MG63 (cell line): ENCODE measurements at regions not wholly inside any gene's neighbourhood (a gene's known extent, or its start where the extent isn't known, plus 50 kb on each side); places are given as distances from the start of the nearest gene placed in this dataset.
"Not testable (repeated sequence)": the region's sequence is repeated elsewhere in the genome, so short reads cannot be mapped to it uniquely, and the experiment has no call there.

ENCODE experiments used
- DNase-seq: peaks from one replicate; pipeline ENCODE4 v3.0.0-alpha.2; 2020
- H3K27me3 ChIP-seq: fragments of 250-450 bp; sonication (Bioruptor Pico); 2 replicates; pipeline ENCODE4 v1.5.1; 2020; ENCODE audit warnings: mild to moderate bottlenecking, moderate library complexity
- H3K36me3 ChIP-seq: fragments of 250-450 bp; sonication (Bioruptor Pico); 2 replicates; pipeline ENCODE4 v1.5.1; 2020; ENCODE audit warnings: mild to moderate bottlenecking, moderate library complexity
- H3K4me3 ChIP-seq: fragments of 250-450 bp; sonication (Bioruptor Pico); 2 replicates; pipeline ENCODE4 v1.5.1; 2020; ENCODE audit warnings: mild to moderate bottlenecking, moderate library complexity
- H3K9me3 ChIP-seq: fragments of 250-450 bp; sonication (Bioruptor Pico); 2 replicates; pipeline ENCODE4 v1.5.1; 2020; ENCODE audit warnings: mild to moderate bottlenecking, moderate library complexity

GRCh38 chr21:27902904-27903303 is 936.0 kb upstream of the ADAMTS5 start:
- not testable (repeated sequence) for H3K9me3 ChIP-seq, H3K36me3 ChIP-seq, DNase-seq, H3K27me3 ChIP-seq, H3K4me3 ChIP-seq

GRCh38 chr21:27893619-27894018 is 926.7 kb upstream of the ADAMTS5 start:
- DNase-seq: not testable (repeated sequence)

GRCh38 chr21:27891495-27891894 is 924.6 kb upstream of the ADAMTS5 start:
- H3K27me3 ChIP-seq, H3K4me3 ChIP-seq, H3K9me3 ChIP-seq, H3K36me3 ChIP-seq, DNase-seq: not testable (repeated sequence)

More at GRCh38 chr21:27893619-27894018, 926.7 kb upstream of the ADAMTS5 start:
- H3K4me3 ChIP-seq, H3K36me3 ChIP-seq, H3K9me3 ChIP-seq, H3K27me3 ChIP-seq: not testable (repeated sequence)

GRCh38 chr21:27887808-27888455 is 921.0 kb upstream of the ADAMTS5 start:
- H3K36me3 ChIP-seq, H3K4me3 ChIP-seq, H3K9me3 ChIP-seq, DNase-seq, H3K27me3 ChIP-seq: not testable (repeated sequence)

GRCh38 chr21:27885296-27885711 is 918.4 kb upstream of the ADAMTS5 start:
- Histone ChIP-seq H3K9me3 (no peaks in the 10 kb centered on the region), H3K27me3 (no peaks in the 10 kb centered on the region), H3K4me3 (no peak overlapping the region), H3K36me3 (no peaks in the 10 kb centered on the region)
- DNase-seq: no peak

- not testable (repeated sequence) for DNase-seq, H3K4me3 ChIP-seq, H3K27me3 ChIP-seq, H3K36me3 ChIP-seq, H3K9me3 ChIP-seq
These were observed 914.4 kb upstream of the ADAMTS5 start for GRCh38 chr21:27881331-27881730.

GRCh38 chr21:27872411-27872810 is 905.5 kb upstream of the ADAMTS5 start:
- DNase-seq: peak; percentile 41
- H3K4me3 ChIP-seq, H3K9me3 ChIP-seq, H3K36me3 ChIP-seq, H3K27me3 ChIP-seq: not testable (repeated sequence)

- not testable (repeated sequence) for DNase-seq, H3K27me3 ChIP-seq, H3K9me3 ChIP-seq, H3K36me3 ChIP-seq, H3K4me3 ChIP-seq
These were observed 903.9 kb upstream of the ADAMTS5 start for GRCh38 chr21:27870755-27871154.

GRCh38 chr21:27860314-27860955 is 893.5 kb upstream of the ADAMTS5 start:
- not testable (repeated sequence) for DNase-seq, H3K9me3 ChIP-seq, H3K27me3 ChIP-seq, H3K36me3 ChIP-seq, H3K4me3 ChIP-seq

GRCh38 chr21:27858053-27858825 is 891.4 kb upstream of the ADAMTS5 start:
- not testable (repeated sequence) for H3K36me3 ChIP-seq, DNase-seq, H3K9me3 ChIP-seq

GRCh38 chr21:27856988-27857387 is 890.1 kb upstream of the ADAMTS5 start:
- not testable (repeated sequence) for H3K36me3 ChIP-seq, H3K9me3 ChIP-seq, H3K27me3 ChIP-seq, H3K4me3 ChIP-seq
- peak; percentile 13 for DNase-seq

More at GRCh38 chr21:27858053-27858825, 891.4 kb upstream of the ADAMTS5 start:
- not testable (repeated sequence) for H3K27me3 ChIP-seq, H3K4me3 ChIP-seq

GRCh38 chr21:27841084-27841672 is 874.3 kb upstream of the ADAMTS5 start:
- Histone ChIP-seq H3K36me3 (no peaks in the 10 kb centered on the region), H3K9me3 (0 out of 2 replicates have a peak, but pooled peaks cover 4% of the 10 kb centered on the region), H3K4me3 (no peak overlapping the region), H3K27me3 (no peaks in the 10 kb centered on the region)
- no peak for DNase-seq

GRCh38 chr21:27840262-27840661 is 873.4 kb upstream of the ADAMTS5 start:
- no peaks in the 10 kb centered on the region for H3K36me3 ChIP-seq
- H3K9me3 ChIP-seq: peaks cover 9% of the 10 kb centered on the region; the same call in 1 of the 2 replicates
- H3K4me3 ChIP-seq: no peak overlapping the region
- H3K27me3 ChIP-seq: no peaks in the 10 kb centered on the region
- DNase-seq: no peak

- Histone ChIP-seq H3K27me3 (no peaks in the 10 kb centered on the region), H3K4me3 (no peak overlapping the region), H3K36me3 (no peaks in the 10 kb centered on the region), H3K9me3 (peaks cover 16% of the 10 kb centered on the region; the same call in 1 of the 2 replicates)
- no peak for DNase-seq
These were observed 872.7 kb upstream of the ADAMTS5 start for GRCh38 chr21:27839512-27840115.

- no peak overlapping the region for H3K4me3 ChIP-seq
- peaks cover 3% of the 10 kb centered on the region; the same call in 1 of the 2 replicates for H3K36me3 ChIP-seq
- H3K9me3 ChIP-seq: peaks cover 18% of the 10 kb centered on the region; the same call in 1 of the 2 replicates
- H3K27me3 ChIP-seq: no peaks in the 10 kb centered on the region
- no peak for DNase-seq
These were observed 871.7 kb upstream of the ADAMTS5 start for GRCh38 chr21:27838573-27838972.

- H3K4me3 ChIP-seq: no peak overlapping the region
- no peaks in the 10 kb centered on the region for H3K27me3 ChIP-seq
- H3K36me3 ChIP-seq: peaks cover 3% of the 10 kb centered on the region; the same call in 1 of the 2 replicates
- H3K9me3 ChIP-seq: peaks cover 18% of the 10 kb centered on the region; the same call in 1 of the 2 replicates
- no peak for DNase-seq
These were observed 871.0 kb upstream of the ADAMTS5 start for GRCh38 chr21:27837936-27838335.

- no peak for DNase-seq
- Histone ChIP-seq H3K9me3 (peaks cover 15% of the 10 kb centered on the region; the same call in 1 of the 2 replicates), H3K27me3 (no peaks in the 10 kb centered on the region), H3K36me3 (peaks cover 3% of the 10 kb centered on the region; the same call in 1 of the 2 replicates), H3K4me3 (no peak overlapping the region)
These were observed 866.4 kb upstream of the ADAMTS5 start for GRCh38 chr21:27833298-27833697.
